Stimulated activated CD4-positive, alpha-beta T cell treated with anti-CD3 and anti-CD28 coated beads, Interleukin-15, amount 100 ng/mL, for 48 hours (primary cell): ENCODE measurements at regions not wholly inside any gene's neighbourhood (a gene's known extent, or its start where the extent isn't known, plus 50 kb on each side); places are given as distances from the start of the nearest gene placed in this dataset.
"Not testable (repeated sequence)": the region's sequence is repeated elsewhere in the genome, so short reads cannot be mapped to it uniquely, and the experiment has no call there.

Experiments
- DNase-seq, 2 donors: peaks; one replicate each; pipeline ENCODE4 v3.0.0-alpha.2; 2020; ENCODE audit warnings: low read depth in 2 of 2

GRCh38 chr3:103169289-103169688 is 734.5 kb downstream of the ZPLD1 start:
- DNase-seq, result no peak

GRCh38 chr3:103170651-103171050 is 735.8 kb downstream of the ZPLD1 start:
- DNase-seq, result no peak

GRCh38 chr3:103173940-103174339 is 739.1 kb downstream of the ZPLD1 start:
- no peak for DNase-seq

- DNase-seq, result no peak
These were observed 746.3 kb downstream of the ZPLD1 start for GRCh38 chr3:103181160-103181559.

GRCh38 chr3:103184772-103185171 is 750.0 kb downstream of the ZPLD1 start:
- no peak for DNase-seq

GRCh38 chr3:103189941-103190340 is 755.1 kb downstream of the ZPLD1 start:
- DNase-seq, result no peak

- no peak for DNase-seq
These were observed 760.4 kb downstream of the ZPLD1 start for GRCh38 chr3:103195216-103195615.

GRCh38 chr3:103203441-103203840 is 768.6 kb downstream of the ZPLD1 start:
- no peak for DNase-seq

GRCh38 chr3:103210583-103210982 is 775.8 kb downstream of the ZPLD1 start:
- DNase-seq, result no peak

GRCh38 chr3:103218146-103218545 is 783.3 kb downstream of the ZPLD1 start:
- no peak for DNase-seq

- no peak for DNase-seq
These were observed 784.0 kb downstream of the ZPLD1 start for GRCh38 chr3:103218793-103219192.

- no peak for DNase-seq
These were observed 792.8 kb downstream of the ZPLD1 start for GRCh38 chr3:103227651-103228050.

GRCh38 chr3:103247459-103247858 is 812.6 kb downstream of the ZPLD1 start:
- DNase-seq, result no peak

GRCh38 chr3:103254827-103255226 is 820.0 kb downstream of the ZPLD1 start:
- DNase-seq, result not testable (repeated sequence)

- DNase-seq, result no peak
These were observed 834.5 kb downstream of the ZPLD1 start for GRCh38 chr3:103269287-103269686.

GRCh38 chr3:103271575-103271974 is 836.8 kb downstream of the ZPLD1 start:
- no peak for DNase-seq

- no peak for DNase-seq
These were observed 861.3 kb downstream of the ZPLD1 start for GRCh38 chr3:103295974-103296570.

GRCh38 chr3:103297502-103297901 is 862.7 kb downstream of the ZPLD1 start:
- DNase-seq, result not testable (repeated sequence)

GRCh38 chr3:103306104-103306503 is 871.3 kb downstream of the ZPLD1 start:
- no peak for DNase-seq

- DNase-seq, result no peak
These were observed 874.1 kb downstream of the ZPLD1 start for GRCh38 chr3:103308921-103309320.

GRCh38 chr3:103319912-103320311 is 885.1 kb downstream of the ZPLD1 start:
- no peak for DNase-seq

- no peak for DNase-seq
These were observed 902.5 kb downstream of the ZPLD1 start for GRCh38 chr3:103337179-103337845.

GRCh38 chr3:103341078-103341606 is 906.3 kb downstream of the ZPLD1 start:
- no peak for DNase-seq
